ENCODE measurements at regions not wholly inside any gene's neighbourhood (a gene's known extent, or its start where the extent isn't known, plus 50 kb on each side); places are given as distances from the start of the nearest gene placed in this dataset.
A peak's percentile ranks its signal among the peaks of the same experiment; 100 is the strongest.

DNA sequence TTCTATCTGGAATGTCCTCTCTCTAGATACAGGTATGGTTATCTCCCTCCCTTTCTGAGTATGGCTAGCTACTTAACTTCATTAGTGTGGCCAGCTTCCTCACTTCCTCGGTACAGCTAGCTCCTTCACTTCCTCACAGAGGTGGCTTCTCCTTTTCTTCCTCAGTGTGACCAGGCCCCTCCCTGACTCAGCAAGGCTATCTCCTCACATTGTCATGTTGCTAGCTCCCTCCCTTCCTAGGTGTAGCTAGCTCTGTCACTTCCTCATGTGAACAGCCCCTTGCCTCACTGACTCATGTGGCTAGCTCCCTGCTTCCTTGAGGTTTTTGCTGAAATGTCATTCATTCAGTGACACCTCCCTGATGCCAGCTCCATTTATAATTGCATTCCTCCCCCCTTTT, 67.3 kb upstream of the DDIT4L start:
- TF ChIP-seq CTCF (conservative IDR thresholded peaks at IDR 0.05), result no peak
- H3K27ac Mint-ChIP-seq, result no peak overlapping the region
- H3K4me1 ChIP-seq (ENCODE audit: insufficient read depth, low read length), result 0 out of 2 replicates have a peak, but pooled peaks cover 2% of the 10 kb centered on the region

More for the DNA sequence above, 67.3 kb upstream of the DDIT4L start:
- Histone ChIP-seq H3K27me3 (ENCODE audit: insufficient read depth, low read length) (no peaks in the 10 kb centered on the region), H3K4ac (ENCODE audit: low read depth, low read length) (no peak overlapping the region), H3K9me3 (ENCODE audit: control insufficient read depth, low read depth, low read length) (no peaks in the 10 kb centered on the region), H2BK120ac (ENCODE audit: low read depth, low read length, poor library complexity, severe bottlenecking) (no peak overlapping the region), H3K4me2 (ENCODE audit: insufficient read depth, insufficient read length, low read length) (no peak overlapping the region), H3K79me1 (ENCODE audit: insufficient read depth, low read depth, low read length, poor library complexity, severe bottlenecking) (no peaks in the 10 kb centered on the region), H2AK5ac (ENCODE audit: insufficient read length, low read length) (no peak overlapping the region), H3K56ac (ENCODE audit: insufficient read length, low read depth, low read length) (no peak overlapping the region), H3K14ac (ENCODE audit: insufficient read depth, low read length) (no peak overlapping the region), H4K91ac (ENCODE audit: insufficient read length, low read depth, low read length) (no peak overlapping the region), H3K23ac (ENCODE audit: insufficient read length, low read depth, low read length) (no peak overlapping the region), H3K9ac (ENCODE audit: extremely low read depth, insufficient read length, low read length) (no peak overlapping the region), H3K23me2 (ENCODE audit: insufficient read length, low read depth, low read length, poor library complexity, severe bottlenecking) (no peaks in the 10 kb centered on the region), H2BK15ac (ENCODE audit: low read depth, low read length) (no peak overlapping the region), H2AFZ (ENCODE audit: low read length) (no peak overlapping the region), H3K79me2 (ENCODE audit: insufficient read depth, low read length) (no peaks in the 10 kb centered on the region), H4K8ac (replicated peaks; ENCODE audit: insufficient read length, low read depth, low read length) (no peak overlapping the region), H4K5ac (ENCODE audit: insufficient read length, low read depth, low read length) (no peak overlapping the region), H3K27ac (ENCODE audit: insufficient read length, low read depth, low read length) (no peak overlapping the region), H4K20me1 (ENCODE audit: control insufficient read depth, insufficient read depth, insufficient read length) (no peaks in the 10 kb centered on the region), H3T11ph (ENCODE audit: low read length) (no peak overlapping the region), H2BK20ac (ENCODE audit: low read depth, low read length, poor library complexity, severe bottlenecking) (no peak overlapping the region), H2BK5ac (ENCODE audit: insufficient read length, low read length) (no peak overlapping the region), H2BK12ac (ENCODE audit: insufficient read length, low read depth, low read length) (no peak overlapping the region), H3K18ac (ENCODE audit: insufficient read length, low read depth, low read length) (no peak overlapping the region)
- DNase-seq, result peak; percentile 39
- Mint-ChIP-seq H3K9me3 (no peaks in the 10 kb centered on the region), H3K4me3 (no peak overlapping the region), H3K4me1 (peaks cover 14 to 15% of the 10 kb centered on the region in 2 experiments), H3K36me3 (ENCODE audit: insufficient read depth in 1 of 3, low read depth in 3 of 3) (no peaks in the 10 kb centered on the region), H3K27me3 (ENCODE audit: low read depth) (no peaks in the 10 kb centered on the region)
- no CpG with 5 or more reads among the region's 1 CpG for WGBS (ENCODE audit: extremely low coverage, insufficient read length, low lambda C conversion rate)
